GM12891 (cell line): ENCODE measurements at regions not wholly inside any gene's neighbourhood (a gene's known extent, or its start where the extent isn't known, plus 50 kb on each side); places are given as distances from the start of the nearest gene placed in this dataset.
A peak's percentile ranks its signal among the peaks of the same experiment; 100 is the strongest.
"Not testable (repeated sequence)": the region's sequence is repeated elsewhere in the genome, so short reads cannot be mapped to it uniquely, and the experiment has no call there.

ENCODE experiments used
- DNase-seq: peaks from one replicate; pipeline ENCODE4 v3.0.0; 2011; ENCODE audit warnings: low spot score; ENCODE audit not compliant: insufficient read length
- FAIRE-seq: peaks from 2 replicates; lab custom pipeline; 2011; peaks lifted over from hg19 to GRCh38; lab: Jason Lieb, UNC
- PAX5 ChIP-seq: IDR thresholded peaks from 2 replicates; pipeline ENCODE4 v1.6.1; 2011; ENCODE audit warnings: low read length, moderate library complexity, mild to moderate bottlenecking; ENCODE audit not compliant: insufficient read depth, severe bottlenecking
- POLR2A ChIP-seq: IDR thresholded peaks from 2 replicates; pipeline ENCODE4 v1.6.1; 2011; ENCODE audit warnings: low read depth, low read length, control low read depth
- POLR2AphosphoS5 ChIP-seq: IDR thresholded peaks from 2 replicates; pipeline ENCODE4 v1.6.1; 2011; ENCODE audit warnings: low read depth, low read length, control low read depth
- POU2F2 ChIP-seq: IDR thresholded peaks from 2 replicates; pipeline ENCODE4 v1.6.1; 2011; ENCODE audit warnings: low read depth, mild to moderate bottlenecking, control low read depth, low read length, moderate library complexity
- SPI1 ChIP-seq: IDR thresholded peaks from 2 replicates; pipeline ENCODE4 v1.6.1; 2011; ENCODE audit warnings: low read depth, low read length, control low read depth
- TAF1 ChIP-seq: IDR thresholded peaks from 2 replicates; pipeline ENCODE4 v1.6.1; 2011; ENCODE audit warnings: low read depth, low read length, control low read depth

- no peak for TF ChIP-seq POU2F2
- TF ChIP-seq PAX5, result no peak
- no peak for TF ChIP-seq POLR2A
- FAIRE-seq, result no peak
- no peak for DNase-seq
These were observed 64.0 kb downstream of the TBR1 start for GRCh38 chr2:161480123-161480522.

DNA sequence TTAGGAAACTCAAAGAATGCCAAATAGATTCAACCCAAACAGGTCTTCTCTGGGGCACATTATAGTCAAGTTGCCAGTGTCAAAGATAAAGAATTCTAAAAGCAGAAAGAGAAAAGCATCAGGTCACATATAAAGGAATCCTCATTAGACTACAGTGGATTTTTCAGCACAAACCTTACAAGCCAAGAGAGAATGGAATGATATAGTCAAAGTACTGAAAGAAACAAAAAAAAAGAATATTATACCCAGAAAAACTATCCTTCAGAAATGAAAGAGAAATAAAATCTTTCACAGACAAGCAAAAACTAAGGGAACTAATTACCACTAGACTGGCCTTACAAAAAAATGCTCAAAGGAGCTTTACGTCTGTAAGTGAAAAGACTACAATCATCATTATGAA lies 65.5 kb downstream of the TBR1 start:
- FAIRE-seq (no peak), DNase-seq (no peak)
- TF ChIP-seq POLR2AphosphoS5 (no peak), POU2F2 (no peak), SPI1 (no peak), TAF1 (no peak), POLR2A (no peak), PAX5 (no peak)

DNA sequence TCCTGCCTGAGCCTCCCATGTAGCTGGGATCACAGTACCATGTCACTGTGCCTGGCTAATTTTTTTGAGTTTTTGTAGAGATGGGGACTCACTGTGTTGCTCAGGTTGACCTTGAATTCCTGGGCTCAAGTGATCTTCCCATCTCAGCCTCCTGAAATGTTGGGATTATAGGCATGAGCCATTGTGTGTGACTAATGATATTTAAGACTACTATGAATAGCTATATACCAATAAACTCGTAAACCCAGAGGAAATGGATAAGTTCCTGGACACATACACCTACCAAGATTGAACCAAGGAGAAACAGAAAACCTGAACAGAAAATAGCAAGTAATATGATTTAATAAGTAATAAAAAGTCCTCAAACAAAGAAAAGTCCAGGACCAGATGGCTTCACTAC lies 68.0 kb downstream of the TBR1 start:
- FAIRE-seq (no peak), DNase-seq (no peak)
- no peak for TF ChIP-seq POU2F2
- no peak for TF ChIP-seq PAX5
- TF ChIP-seq POLR2AphosphoS5, result no peak
- no peak for TF ChIP-seq SPI1
- TF ChIP-seq TAF1, result no peak
- no peak for TF ChIP-seq POLR2A

GRCh38 chr2:161486111-161486510 lies 70.0 kb downstream of the TBR1 start:
- no peak for FAIRE-seq
- no peak for DNase-seq

GRCh38 chr2:161488131-161488699 lies 72.1 kb downstream of the TBR1 start:
- no peak for FAIRE-seq

More at GRCh38 chr2:161486111-161486510, 70.0 kb downstream of the TBR1 start:
- TF ChIP-seq SPI1 (no peak), POLR2AphosphoS5 (no peak), POLR2A (no peak), TAF1 (no peak), PAX5 (no peak), POU2F2 (no peak)

GRCh38 chr2:161488879-161489278 lies 72.8 kb downstream of the TBR1 start:
- TF ChIP-seq POLR2AphosphoS5 (no peak), SPI1 (no peak), POLR2A (no peak), POU2F2 (no peak), TAF1 (no peak), PAX5 (no peak)
- FAIRE-seq, result no peak

More at GRCh38 chr2:161488131-161488699, 72.1 kb downstream of the TBR1 start:
- DNase-seq, result no peak
- no peak for TF ChIP-seq TAF1
- TF ChIP-seq PAX5, result no peak

DNA sequence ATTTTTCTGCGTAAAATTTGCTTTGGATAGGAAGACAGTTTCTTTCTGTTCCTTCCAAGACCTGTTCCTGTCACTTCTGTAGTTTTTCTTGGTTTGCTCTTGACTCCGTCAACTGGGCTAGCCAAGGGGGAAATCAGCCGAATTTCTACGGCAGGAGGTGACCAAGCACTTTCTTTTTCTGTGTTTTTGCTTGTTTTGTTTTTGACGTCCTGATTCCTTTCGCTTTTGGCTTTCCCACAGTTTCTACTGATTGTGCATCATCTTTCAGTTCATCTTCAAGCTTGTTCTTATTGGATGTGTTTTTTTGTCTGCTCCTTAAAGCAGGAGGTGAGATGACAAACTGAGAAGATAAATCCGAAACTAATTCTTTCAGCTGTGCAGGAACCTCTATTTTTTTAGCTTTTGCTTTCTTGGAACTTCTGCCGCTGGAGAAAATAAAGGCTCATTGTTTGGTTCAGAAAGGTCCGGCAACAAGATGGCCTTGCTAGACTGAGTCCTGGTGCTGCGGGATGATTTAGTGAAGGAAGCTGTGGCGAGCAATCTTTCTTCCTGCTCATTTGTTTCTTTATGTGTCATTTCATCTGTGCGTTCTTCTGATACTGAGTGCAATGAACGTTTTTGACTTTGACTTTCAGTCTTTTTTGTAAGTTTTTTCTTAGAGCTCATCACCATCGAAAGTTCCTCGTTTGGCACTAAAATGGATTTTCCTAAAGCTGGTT lies 85.0 kb downstream of the TBR1 start:
- FAIRE-seq, result peak; percentile 70
- DNase-seq, result not testable (repeated sequence)

More at GRCh38 chr2:161488879-161489278, 72.8 kb downstream of the TBR1 start:
- no peak for DNase-seq

- DNase-seq, result not testable (repeated sequence)
- peak; percentile 57 for FAIRE-seq
These were observed 86.2 kb downstream of the TBR1 start for GRCh38 chr2:161502279-161502678.

DNA sequence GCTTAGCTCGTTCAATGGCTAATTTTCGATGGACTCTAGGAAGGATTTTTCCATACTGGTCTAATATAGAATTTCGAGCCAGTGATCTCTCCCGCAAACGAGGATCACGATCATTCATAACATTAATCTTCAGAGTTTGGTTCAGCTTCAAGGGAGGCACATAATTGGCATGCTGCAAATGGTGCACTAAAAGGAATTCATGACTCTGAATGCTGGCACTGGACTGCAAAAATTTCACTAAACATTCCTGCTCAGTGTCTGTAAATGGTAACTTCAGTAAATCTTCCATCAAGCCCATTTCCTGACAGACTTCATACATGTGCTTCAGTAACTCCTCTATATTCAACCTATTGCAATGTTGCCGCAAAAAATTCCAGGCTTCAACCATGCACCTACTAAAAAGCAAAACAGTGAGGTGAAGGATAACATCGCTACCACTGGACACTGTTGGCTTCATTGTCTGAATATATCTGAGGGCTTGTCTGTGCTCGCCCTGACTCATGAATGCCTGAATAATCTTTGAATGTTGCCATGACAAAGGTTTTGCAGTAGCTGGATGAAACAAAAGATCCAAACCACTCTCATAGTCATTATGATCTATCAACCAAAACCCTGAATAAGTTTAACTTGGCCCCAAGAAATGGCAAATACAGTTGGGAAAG lies 88.7 kb downstream of the TBR1 start:
- not testable (repeated sequence) for DNase-seq, FAIRE-seq

GRCh38 chr2:161505466-161505865 lies 89.4 kb downstream of the TBR1 start:
- peak; percentile 60 for FAIRE-seq
- DNase-seq, result not testable (repeated sequence)

DNA sequence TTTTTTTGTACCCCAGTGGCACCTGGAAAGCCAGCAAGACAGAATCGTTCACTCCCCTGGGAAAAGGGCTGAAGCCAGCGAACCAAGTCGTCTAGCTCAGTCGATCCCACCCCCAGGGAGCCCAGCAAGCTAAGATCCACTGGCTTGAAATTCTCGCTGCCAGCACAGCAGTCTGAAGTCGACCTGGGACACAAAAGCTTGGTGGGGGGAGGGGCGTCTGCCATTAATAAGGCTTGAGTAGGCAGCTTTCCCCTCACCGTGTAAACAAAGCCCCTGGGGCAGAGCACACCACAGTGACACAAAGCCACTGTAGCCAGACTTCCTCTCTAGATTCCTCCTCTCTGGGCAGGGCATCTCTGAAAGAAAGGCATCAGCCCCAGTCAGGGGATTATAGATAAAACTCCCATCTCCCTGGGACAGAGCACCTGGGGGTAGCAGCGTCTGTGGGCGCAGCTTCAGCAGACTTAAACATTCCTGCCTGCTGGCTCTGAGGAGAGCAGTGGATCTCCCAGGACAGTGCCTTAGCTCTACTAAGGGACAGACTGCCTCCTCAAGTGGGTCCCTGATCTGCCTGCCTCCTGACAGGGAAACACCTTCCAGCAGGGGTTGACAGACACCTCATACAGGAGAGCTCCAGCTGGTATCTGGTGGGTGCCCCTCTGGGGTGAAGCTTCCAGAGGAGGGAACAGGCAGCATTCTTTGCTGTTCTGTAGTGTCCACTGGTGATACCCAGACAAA lies 97.4 kb downstream of the TBR1 start:
- FAIRE-seq, DNase-seq: not testable (repeated sequence)
